ENCODE measurements at regions not wholly inside any gene's neighbourhood (a gene's known extent, or its start where the extent isn't known, plus 50 kb on each side); places are given as distances from the start of the nearest gene placed in this dataset.

- no peak for DNase-seq (ENCODE audit: low read depth in 4 of 4, low spot score in 3 of 4)
Measured at GRCh38 chr12:102781117-102781516, 135.9 kb downstream of the PAH start.

GRCh38 chr12:102776041-102776440 is 141.0 kb downstream of the PAH start:
- DNase-seq (ENCODE audit: low read depth in 4 of 4, low spot score in 3 of 4), result no peak

GRCh38 chr12:102769323-102769916 is 147.6 kb downstream of the PAH start:
- DNase-seq (ENCODE audit: low read depth in 4 of 4, low spot score in 3 of 4), result peak; percentile 35 to 57 (median 44)

GRCh38 chr12:102766961-102767360 is 150.1 kb downstream of the PAH start:
- no peak for DNase-seq (ENCODE audit: low read depth in 4 of 4, low spot score in 3 of 4)

- DNase-seq (ENCODE audit: low read depth in 4 of 4, low spot score in 3 of 4), result no peak
Measured at GRCh38 chr12:102765736-102766135, 151.3 kb downstream of the PAH start.

GRCh38 chr12:102763471-102763870 is 153.6 kb downstream of the PAH start:
- DNase-seq (ENCODE audit: low read depth in 4 of 4, low spot score in 3 of 4), result no peak

GRCh38 chr12:102763061-102763460 is 154.0 kb downstream of the PAH start:
- DNase-seq (ENCODE audit: low read depth in 4 of 4, low spot score in 3 of 4), result no peak

DNA sequence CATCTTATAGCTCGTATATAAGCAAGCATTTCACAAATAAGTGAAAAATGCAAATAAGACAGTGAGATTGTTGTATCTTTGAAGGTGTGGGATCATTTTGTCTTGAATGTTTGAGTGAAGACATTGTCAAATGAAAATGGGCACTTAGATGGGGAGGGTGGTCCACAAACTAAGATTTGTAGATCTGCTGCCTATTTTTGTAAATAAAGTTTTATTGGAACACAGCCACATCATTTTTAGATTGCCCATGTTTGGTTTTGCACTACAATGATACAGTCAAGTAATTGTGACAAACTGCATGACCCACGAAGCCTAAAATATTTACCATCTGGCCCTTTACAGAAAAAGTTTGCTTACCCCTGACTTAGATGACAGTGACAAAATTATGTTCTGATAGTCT is 156.7 kb downstream of the PAH start:
- DNase-seq (ENCODE audit: low read depth in 4 of 4, low spot score in 3 of 4), result no peak

- no peak for DNase-seq (ENCODE audit: low read depth in 4 of 4, low spot score in 3 of 4)
Measured at GRCh38 chr12:102759466-102759865, 157.6 kb downstream of the PAH start.

- no peak for DNase-seq (ENCODE audit: low read depth in 4 of 4, low spot score in 3 of 4)
Measured at GRCh38 chr12:102757882-102758226, 159.2 kb downstream of the PAH start.

DNA sequence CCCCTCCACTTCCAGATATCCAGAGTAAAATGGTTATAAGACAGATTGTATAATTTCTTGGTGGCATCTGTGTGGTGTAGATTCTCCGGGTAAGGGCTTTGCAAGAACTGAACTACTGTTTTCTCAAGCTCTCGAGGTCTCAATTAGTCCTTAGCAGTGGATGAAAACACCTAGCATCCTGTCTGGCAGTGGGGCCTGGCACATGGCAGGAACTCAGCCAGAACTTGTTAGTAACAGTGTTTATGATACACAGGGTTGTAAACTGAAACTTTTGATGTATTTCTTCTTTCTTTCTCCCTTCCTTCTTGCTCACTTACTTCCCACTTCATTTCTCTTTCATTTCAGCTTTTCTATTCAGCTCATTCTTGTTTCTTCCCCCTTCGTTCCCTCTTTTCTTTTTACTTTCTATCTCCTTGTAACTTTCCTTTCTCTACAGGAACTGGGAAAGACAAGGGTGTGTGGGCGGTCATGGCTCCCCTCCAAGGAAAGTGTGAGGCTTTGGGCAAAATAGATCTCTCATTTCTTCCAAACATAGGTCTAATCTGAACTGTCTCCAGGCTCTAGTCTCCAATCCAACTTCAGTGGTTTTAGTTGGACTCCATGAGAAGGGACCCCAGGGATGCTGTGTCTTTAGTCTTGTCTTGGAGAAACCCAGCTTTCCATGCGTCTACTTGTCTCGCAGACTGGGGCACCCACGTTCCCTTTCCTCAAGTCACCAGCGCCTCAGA is 159.7 kb downstream of the PAH start:
- no peak for DNase-seq (ENCODE audit: low read depth in 4 of 4, low spot score in 3 of 4)

GRCh38 chr12:102756530-102756929 is 160.5 kb downstream of the PAH start:
- DNase-seq (ENCODE audit: low read depth in 4 of 4, low spot score in 3 of 4), result no peak

DNA sequence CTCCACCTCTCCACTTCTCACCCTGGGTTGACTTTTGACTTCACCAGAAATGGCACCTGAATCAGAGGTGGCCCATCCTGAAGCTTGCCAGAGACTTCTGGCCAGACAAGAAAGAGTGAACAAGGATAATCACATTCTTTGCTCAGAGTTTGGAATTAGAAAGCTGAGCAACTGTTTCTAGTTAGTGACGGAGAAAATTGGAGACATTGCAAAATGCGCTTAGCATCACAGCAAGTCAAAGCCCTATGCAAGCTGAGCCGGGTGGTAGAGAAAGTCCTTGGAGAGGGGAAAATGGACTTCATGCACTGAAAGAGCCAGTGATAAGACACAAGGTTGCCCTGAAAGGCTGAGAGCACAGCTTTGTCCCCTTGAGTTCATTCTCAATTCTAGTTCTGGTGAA is 161.8 kb downstream of the PAH start:
- no peak for DNase-seq (ENCODE audit: low read depth in 4 of 4, low spot score in 3 of 4)

- DNase-seq (ENCODE audit: low read depth in 4 of 4, low spot score in 3 of 4), result no peak
Measured at GRCh38 chr12:102753802-102754201, 163.2 kb downstream of the PAH start.

GRCh38 chr12:102748704-102749103 is 168.3 kb downstream of the PAH start:
- no peak for DNase-seq (ENCODE audit: low read depth in 4 of 4, low spot score in 3 of 4)

GRCh38 chr12:102746963-102747362 is 170.1 kb downstream of the PAH start:
- no peak for DNase-seq (ENCODE audit: low read depth in 4 of 4, low spot score in 3 of 4)

DNA sequence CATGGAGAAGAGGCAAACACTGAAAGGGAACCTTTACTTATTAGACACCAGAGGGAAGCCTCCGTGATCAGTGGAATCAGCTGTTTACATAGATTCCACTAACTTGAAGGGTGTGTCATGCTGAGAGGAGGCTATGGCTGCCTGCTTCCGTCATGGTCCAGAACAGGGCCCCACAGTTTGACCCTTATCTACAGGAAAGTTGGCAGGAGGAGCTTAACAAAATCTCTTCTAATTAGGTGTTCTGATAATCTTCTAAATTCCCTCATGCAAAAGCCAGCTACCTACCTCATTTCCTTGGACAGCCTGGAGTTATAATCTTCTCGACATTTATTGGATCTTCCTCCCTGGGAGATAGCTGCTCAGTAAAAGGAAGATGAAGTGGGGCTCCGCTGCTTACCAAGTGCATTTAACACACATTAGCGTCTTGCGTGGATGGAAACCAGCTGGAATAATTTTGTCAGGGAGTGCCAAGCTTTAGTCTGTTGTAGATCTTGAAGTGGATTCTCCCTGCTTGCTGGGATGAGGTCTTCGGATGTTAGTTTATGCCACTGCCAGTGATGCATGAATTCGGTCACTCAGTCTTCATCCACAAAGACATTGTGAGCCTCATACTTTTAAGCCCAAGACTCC is 171.0 kb downstream of the PAH start:
- DNase-seq (ENCODE audit: low read depth in 4 of 4, low spot score in 3 of 4), result no peak

GRCh38 chr12:102741196-102741595 is 175.8 kb downstream of the PAH start:
- DNase-seq (ENCODE audit: low read depth in 4 of 4, low spot score in 3 of 4), result no peak

- peak in 2 of 4 donors; percentile 30 to 38 for DNase-seq (ENCODE audit: low read depth in 4 of 4, low spot score in 3 of 4)
Measured at GRCh38 chr12:102740141-102740955, 176.7 kb downstream of the PAH start.

DNA sequence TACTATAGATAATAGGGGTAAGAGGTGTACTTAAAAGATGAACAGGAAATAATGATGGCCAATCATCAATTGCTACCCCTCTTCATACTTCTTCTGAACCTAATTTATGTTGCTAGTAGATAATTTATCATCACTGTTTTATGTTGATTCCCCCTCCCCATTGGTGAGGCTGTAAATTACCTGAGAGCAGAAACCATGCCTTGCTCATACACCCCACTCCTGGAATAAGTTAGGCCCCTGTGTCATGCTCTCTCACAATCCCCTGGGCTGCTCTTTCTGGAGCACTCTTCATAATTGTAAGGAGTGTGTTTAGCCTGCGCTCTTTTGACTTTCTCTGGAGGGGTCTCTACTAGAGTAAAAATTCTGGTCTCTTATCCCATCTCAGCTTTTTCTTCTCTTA is 180.7 kb downstream of the PAH start:
- no peak for DNase-seq (ENCODE audit: low read depth in 4 of 4, low spot score in 3 of 4)

GRCh38 chr12:102735104-102735503 is 181.9 kb downstream of the PAH start:
- no peak for DNase-seq (ENCODE audit: low read depth in 4 of 4, low spot score in 3 of 4)

Data from left renal pelvis (tissue), 4 donors.